Esophagus squamous epithelium (tissue), 5 donors: ENCODE measurements at regions not wholly inside any gene's neighbourhood (a gene's known extent, or its start where the extent isn't known, plus 50 kb on each side); places are given as distances from the start of the nearest gene placed in this dataset.

Experiments
- DNase-seq: peaks from one replicate; lab custom pipeline; 2025; lab: John Stamatoyannopoulos, UW
- H3K27ac ChIP-seq, 4 donors: fragments of 200-600 bp; sonication (generic); one replicate each; pipeline ENCODE4 v1.5.1; 2016 to 2019; ENCODE audit warnings: mild to moderate bottlenecking in 1 of 4
- H3K27me3 ChIP-seq, 4 donors: fragments of 200-600 bp; sonication (generic); 1 replicate in 3 of 4; 2 replicates in 1 of 4; pipeline versions ENCODE4 v1.5.1 to v1.6.0; 2017 to 2021; ENCODE audit warnings: antibody characterized with exemption in 1 of 4
- H3K36me3 ChIP-seq, 3 donors: fragments of 200-600 bp; sonication (generic); one replicate each; pipeline ENCODE4 v1.5.1; 2016 to 2019
- H3K4me1 ChIP-seq, 3 donors: fragments of 200-600 bp; sonication (generic); one replicate each; pipeline ENCODE4 v1.5.1; 2017 to 2019
- H3K4me3 ChIP-seq, 4 donors: fragments of 200-600 bp; sonication (generic); 1 replicate in 3 of 4; 2 replicates in 1 of 4; pipeline ENCODE4 v1.5.1; 2016 to 2019; ENCODE audit warnings: mild to moderate bottlenecking in 2 of 4, moderate library complexity in 1 of 4
- H3K9me3 ChIP-seq, 3 donors: fragments of 200-600 bp; sonication (generic); one replicate each; pipeline ENCODE4 v1.5.1; 2016 to 2019
- CTCF ChIP-seq, 6 experiments: fragments of 450-650 bp in 4 of 6; fragments of 200-600 bp in 2 of 6; sonication (generic) in 2 of 6; IDR thresholded peaks; one replicate each; pipeline ENCODE4 v1.5.1; 2016 to 2019; ENCODE audit warnings: antibody characterized with exemption in 6 of 6, mild to moderate bottlenecking in 4 of 6, moderate library complexity in 4 of 6
- POLR2A ChIP-seq, 4 donors: fragments of 450-650 bp; IDR thresholded peaks; one replicate each; pipeline ENCODE4 v1.6.1; 2017; ENCODE audit warnings: antibody characterized with exemption in 4 of 4, mild to moderate bottlenecking in 4 of 4, moderate library complexity in 3 of 4
- WGBS, 2 donors: methylation state at CpG; one replicate each; pipeline ENCODE4 v1.1.5; 2018; 5-methylcytosine and 5-hydroxymethylcytosine counted together
- intact Hi-C: fragments of 100-400 bp; cut with DNase I; formaldehyde crosslinking; loops from one replicate; pipeline ENCODE4 v1.15.0; 2022
- donor health status: DM: yes; HTN: yes; CAD: no.

DNA sequence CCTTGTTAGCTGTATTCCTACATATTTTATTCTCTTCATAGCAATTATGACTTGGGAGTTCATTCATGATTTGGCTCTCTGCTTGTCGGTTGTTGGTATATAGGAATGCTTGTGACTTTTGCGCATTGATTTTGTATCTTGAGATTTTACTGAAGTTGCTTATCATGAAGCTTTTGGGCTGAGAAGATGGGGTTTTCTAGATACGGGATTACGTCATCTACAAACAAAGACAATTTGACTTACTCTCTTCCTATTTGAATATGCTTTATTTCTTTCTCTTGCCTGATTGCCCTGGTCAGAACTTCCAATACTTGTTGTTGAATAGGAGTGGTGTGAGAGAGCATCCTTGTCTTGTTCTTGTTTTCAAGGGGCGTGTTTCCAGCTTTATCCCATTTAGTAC lies 569.8 kb upstream of the NRXN1 start:
- TF ChIP-seq CTCF (IDR thresholded peaks at IDR 0.05) (no peak), POLR2A (IDR thresholded peaks at IDR 0.05) (no peak)
- no peak for DNase-seq
- intact Hi-C loops: no loop called here

GRCh38 chr2:51597086-51597485 lies 565.2 kb upstream of the NRXN1 start:
- H3K27ac ChIP-seq: no peak overlapping the region
- no peak overlapping the region for H3K4me3 ChIP-seq
- intact Hi-C loops: no loop called here
- no peak for DNase-seq
- no peaks in the 10 kb centered on the region for H3K27me3 ChIP-seq
- no peaks in the 10 kb centered on the region for H3K9me3 ChIP-seq
- no peaks in the 10 kb centered on the region for H3K36me3 ChIP-seq
- no peaks in the 10 kb centered on the region for H3K4me1 ChIP-seq
- TF ChIP-seq CTCF (IDR thresholded peaks at IDR 0.05) (no peak), POLR2A (IDR thresholded peaks at IDR 0.05) (no peak)

More for the DNA sequence above, 569.8 kb upstream of the NRXN1 start:
- H3K9me3 ChIP-seq: peaks cover 0 to 8% (median 0%) of the 10 kb centered on the region in 3 donors
- H3K27ac ChIP-seq: no peak overlapping the region
- H3K36me3 ChIP-seq: no peaks in the 10 kb centered on the region
- WGBS, 2 donors: 90 to 91% methylated on average over 5 of the region's 5 CpGs
- H3K27me3 ChIP-seq: no peaks in the 10 kb centered on the region
- H3K4me1 ChIP-seq: no peaks in the 10 kb centered on the region
- no peak overlapping the region for H3K4me3 ChIP-seq

- H3K4me1 ChIP-seq: no peaks in the 10 kb centered on the region
- intact Hi-C loops: no loop called here
- H3K9me3 ChIP-seq: no peaks in the 10 kb centered on the region
- H3K4me3 ChIP-seq: no peak overlapping the region
- H3K36me3 ChIP-seq: no peaks in the 10 kb centered on the region
- no peak overlapping the region for H3K27ac ChIP-seq
- DNase-seq: no peak
- TF ChIP-seq POLR2A (IDR thresholded peaks at IDR 0.05): no peak
- TF ChIP-seq CTCF (IDR thresholded peaks at IDR 0.05): no peak
- H3K27me3 ChIP-seq: no peaks in the 10 kb centered on the region
Observed at GRCh38 chr2:51595836-51596235, 563.9 kb upstream of the NRXN1 start.

DNA sequence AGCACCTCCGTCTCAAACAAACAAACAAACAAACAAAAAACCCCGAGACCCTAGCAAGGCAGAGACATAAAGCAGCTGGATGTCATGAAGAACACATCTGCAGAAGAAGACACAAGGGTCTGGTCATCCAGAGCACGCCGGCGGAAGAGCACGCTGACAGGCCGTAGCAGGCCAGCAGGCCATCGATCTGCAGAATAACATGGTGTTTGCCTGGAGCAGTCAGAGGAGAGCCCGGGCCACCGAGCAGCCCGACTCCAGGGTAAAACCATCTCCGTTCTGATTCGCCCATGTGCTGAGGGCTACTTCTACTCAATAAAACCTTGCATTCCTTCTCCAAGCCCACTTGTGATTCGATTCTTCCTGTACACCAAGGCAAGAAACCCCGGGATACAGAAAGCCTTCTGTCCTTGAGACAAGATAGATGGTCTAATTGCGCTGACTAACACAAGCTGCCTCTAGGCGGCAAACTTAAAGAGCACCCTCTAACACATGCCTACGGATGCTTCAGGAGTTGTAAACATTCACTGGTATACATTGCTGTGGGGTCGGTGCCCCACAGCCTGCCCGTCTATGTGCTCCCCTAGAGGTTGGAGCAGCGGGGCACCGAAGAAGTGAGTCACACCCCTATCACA lies 549.8 kb upstream of the NRXN1 start:
- H3K9me3 ChIP-seq: no peaks in the 10 kb centered on the region
- H3K36me3 ChIP-seq: no peaks in the 10 kb centered on the region
- H3K4me1 ChIP-seq: no peaks in the 10 kb centered on the region
- H3K27ac ChIP-seq: no peak overlapping the region
- H3K4me3 ChIP-seq: no peak overlapping the region
- TF ChIP-seq POLR2A (IDR thresholded peaks at IDR 0.05) (no peak), CTCF (IDR thresholded peaks at IDR 0.05) (no peak)
- 78 to 83% methylated on average over 12 to 20 of the region's 22 CpGs for WGBS, 2 donors
- intact Hi-C loops: no loop called here
- no peak for DNase-seq
- no peaks in the 10 kb centered on the region for H3K27me3 ChIP-seq

DNA sequence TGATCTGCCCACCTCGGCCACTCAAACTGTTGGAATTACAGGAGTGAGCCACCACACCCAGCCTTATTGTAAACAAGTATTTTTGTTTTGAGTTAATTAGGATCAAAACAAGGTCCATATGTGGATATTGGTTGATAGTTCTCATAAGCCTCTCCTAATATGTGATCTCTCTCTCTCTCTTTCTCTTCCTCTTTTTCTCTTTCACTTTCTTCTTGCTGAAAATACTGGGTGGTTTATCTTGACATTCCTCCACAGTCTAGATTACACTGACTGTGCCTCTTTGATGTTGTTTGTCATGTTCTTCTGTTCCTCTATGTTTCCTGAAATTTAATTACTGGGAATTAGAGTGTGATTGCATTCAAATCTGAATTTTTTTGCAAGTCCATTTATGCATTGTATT lies 547.5 kb upstream of the NRXN1 start:
- WGBS, 2 donors: 100% methylated on average over 1 of the region's 1 CpG
- intact Hi-C loops: no loop called here

More for the DNA sequence above, 547.5 kb upstream of the NRXN1 start:
- no peak overlapping the region for H3K27ac ChIP-seq
- H3K4me3 ChIP-seq: no peak overlapping the region
- no peak for DNase-seq
- no peaks in the 10 kb centered on the region for H3K36me3 ChIP-seq
- no peaks in the 10 kb centered on the region for H3K27me3 ChIP-seq
- no peak for TF ChIP-seq CTCF (IDR thresholded peaks at IDR 0.05)
- TF ChIP-seq POLR2A (IDR thresholded peaks at IDR 0.05): no peak
- H3K9me3 ChIP-seq: no peaks in the 10 kb centered on the region
- H3K4me1 ChIP-seq: no peaks in the 10 kb centered on the region
